Kasumi-1 (cell line): ENCODE measurements at regions not wholly inside any gene's neighbourhood (a gene's known extent, or its start where the extent isn't known, plus 50 kb on each side); places are given as distances from the start of the nearest gene placed in this dataset.

Experiments used
- DNase-seq, 2 experiments: peaks; one replicate each; lab custom pipeline; 2025; lab: John Stamatoyannopoulos, UW

DNA sequence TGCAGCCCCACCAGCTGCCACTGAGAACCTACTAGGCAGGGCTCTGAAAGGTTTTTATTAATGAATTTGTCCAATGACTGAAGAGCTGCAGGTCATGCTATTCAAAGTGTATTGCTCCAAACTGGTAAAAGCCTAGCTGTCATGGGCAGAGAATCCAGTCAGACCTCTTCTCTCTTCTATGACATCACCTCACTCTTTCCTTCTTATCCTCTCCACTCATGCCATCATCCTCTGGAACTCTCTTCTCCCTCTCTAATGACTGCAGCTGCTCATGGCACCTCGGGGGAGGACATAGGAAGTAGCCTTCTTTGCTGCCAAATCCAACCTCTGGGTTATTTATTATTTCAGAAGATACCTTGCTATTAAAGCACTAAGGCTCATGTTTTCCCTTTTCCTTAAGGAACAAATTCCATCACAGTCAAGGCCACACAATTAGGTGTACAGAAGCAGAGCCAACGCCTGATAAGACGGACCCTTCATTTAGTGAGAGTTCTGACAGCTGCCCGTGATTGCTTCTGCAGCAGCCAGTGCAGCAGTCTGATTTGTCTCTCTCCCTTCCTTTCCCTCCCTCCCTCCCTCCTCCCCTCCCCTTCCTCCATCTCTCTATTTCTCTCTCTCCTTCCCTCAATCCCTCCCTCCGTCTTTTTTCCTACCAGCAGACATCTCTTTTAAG lies 87.0 kb upstream of the ONECUT1 start:
- no peak for DNase-seq

DNA sequence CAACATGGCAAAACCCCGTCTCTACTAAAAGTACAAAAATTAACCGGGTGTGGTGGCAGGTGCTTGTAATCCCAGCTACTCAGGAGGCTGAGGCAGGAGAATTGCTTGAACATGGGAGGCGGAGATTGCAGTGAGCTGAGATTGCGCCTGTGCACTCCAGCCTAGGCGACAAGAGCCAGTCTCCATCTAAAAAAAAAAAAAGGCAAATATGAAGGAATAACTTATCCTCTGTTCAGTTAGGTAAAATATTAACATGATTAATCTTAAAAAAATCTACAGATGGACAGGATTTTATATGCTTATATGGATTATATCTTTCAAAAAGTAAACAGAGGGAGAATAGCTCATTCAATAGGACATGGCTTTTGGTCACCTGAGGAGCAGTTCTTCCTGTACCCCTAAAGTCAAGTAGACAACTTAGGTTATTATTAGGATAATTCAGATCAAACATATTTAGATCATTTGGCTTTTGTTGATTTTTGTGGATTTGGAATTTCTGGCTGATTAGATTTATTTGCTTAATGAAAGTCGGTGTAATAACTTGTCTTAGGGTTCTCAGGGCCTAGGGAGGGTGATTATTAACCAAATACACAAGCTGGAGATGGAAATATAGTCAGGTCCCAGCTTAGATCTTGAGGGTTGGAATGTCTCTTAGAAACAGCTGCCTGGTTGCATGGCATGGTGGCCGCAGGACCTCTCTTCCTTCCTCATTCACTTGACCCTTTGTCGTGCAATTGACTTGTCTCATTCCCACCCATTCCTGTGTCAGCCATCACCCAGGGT lies 82.1 kb upstream of the ONECUT1 start:
- no peak for DNase-seq

DNA sequence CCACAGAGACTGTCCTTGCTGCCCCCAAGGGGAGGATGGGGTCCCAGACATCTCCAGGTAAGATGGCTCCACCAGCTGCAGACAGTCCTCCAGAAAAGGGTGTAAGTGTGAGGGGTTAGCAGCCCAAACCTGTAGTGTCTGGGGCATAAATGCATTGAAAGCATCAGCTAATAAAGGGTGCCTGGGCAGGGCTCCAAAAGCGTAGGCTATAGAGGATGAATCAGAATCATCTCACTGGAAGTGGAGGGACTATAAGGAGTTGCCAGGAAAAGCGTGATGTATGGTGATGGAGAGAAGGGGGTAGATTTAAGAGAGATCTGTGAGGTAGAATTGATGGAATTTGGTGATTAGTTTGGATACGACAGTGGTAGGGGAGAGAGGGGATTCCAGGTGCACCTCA lies 79.9 kb upstream of the ONECUT1 start:
- no peak for DNase-seq

DNA sequence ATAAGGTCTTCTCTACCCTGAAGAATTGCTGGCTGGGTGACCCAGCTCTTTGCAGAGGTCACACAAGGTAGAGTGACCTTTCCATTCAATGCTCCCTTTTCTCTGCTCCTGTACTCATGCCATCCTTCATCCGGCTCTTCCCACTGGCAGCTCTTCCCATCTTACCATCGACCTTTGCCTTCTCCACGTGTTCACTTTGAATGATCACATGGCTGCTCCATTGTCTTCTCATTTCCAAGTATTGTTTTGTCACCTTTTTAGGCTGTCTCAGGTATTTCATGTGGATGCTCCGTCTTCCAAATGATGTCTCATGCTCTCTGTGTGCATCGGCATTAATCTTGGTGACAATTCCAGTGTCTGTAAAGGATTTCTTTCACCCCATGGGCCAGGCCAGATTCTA lies 76.6 kb upstream of the ONECUT1 start:
- DNase-seq: no peak

DNA sequence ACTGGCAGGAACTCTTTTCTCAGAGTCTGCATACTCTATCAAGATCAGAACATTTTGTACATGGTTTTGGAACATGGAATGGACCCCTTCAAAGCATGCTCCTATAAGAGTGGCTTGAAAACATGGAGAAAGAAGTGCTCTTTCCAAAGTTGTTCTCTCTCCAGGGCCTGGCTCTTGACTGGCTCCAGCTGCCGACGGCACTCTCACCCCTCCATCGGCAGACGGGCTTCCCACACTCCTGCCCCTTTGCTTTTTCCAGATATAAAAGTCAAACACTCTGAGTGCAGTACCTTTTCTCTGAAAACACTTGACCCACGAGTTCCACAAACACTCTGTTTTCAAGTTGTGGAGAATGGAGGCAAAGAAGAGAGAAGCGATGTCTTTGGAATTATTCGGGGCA lies 72.5 kb upstream of the ONECUT1 start:
- no peak for DNase-seq

DNA sequence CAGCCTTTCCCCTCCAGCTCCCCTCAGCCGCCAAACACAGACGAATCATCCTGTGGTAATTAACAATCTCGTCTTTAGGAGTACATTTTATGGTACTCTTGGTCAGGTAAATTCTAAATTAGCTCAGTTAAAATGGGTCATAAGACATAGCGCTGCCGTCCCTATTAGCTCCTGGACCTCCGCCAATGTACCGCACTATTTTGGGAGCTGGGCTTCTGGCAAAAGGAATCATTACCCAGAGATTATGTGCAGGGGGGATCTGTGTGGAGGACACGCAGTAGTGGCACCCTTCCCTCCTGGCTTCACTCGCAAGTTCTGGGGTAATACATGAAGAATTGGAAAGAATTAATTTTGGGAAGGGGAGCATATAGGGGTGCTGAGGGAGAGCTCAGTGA lies 68.6 kb upstream of the ONECUT1 start:
- DNase-seq: no peak

DNA sequence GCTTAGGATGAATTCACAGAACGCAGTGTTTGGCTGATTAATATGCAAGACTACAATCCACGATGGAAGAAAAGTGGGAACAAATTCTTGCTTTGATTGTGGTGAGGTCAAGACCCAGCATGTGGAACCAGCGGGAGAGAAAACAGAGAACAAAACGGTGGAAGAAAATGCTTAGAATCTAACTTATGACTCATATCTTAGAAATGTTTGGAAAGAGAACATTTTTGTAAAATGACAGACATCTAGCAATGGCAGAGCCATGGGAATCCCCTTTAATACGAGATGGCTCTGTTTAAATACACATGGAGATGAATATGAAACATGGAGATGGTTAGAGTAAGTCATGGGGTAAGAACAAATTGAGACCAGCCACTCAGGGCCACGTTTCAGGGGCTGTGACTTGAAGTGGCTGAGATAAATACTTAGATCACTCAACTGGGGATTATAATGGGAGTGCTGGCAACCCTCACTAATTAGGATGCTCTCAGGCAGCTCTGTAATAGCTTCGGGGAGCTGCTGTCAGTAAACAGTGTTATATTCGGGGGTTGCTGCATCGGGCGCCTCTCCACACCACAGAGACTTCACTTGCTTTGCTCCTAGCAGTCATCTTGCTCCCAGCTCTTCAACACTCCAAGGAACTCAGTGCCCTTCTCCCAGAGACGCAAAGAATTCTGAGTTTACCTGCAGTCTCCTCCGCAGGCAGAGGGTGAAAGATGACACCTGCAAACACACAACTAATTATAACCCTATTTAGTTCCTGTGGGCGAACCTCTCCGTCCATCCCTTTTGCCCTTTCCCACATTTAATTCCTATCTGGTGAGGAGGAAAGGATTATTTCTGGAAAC lies 68.0 kb upstream of the ONECUT1 start:
- no peak for DNase-seq

DNA sequence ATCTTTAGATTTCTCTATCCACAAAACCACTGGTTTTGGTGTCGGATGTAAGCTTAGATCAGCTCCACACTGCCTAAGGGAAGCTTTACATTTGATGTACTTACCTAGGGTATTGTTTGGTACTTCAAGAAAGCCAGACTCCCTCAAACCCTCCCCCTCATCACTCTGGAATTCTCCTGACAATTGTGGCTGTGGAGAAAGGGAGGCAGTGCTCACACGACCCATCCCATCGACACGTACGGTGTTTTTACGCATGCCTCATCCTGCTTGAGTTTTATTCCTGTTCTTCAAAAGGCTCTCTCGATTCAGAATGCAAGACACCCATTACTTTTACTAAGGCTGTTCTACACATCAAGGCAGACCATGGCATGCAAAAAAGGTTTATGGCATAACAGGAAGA lies 67.3 kb upstream of the ONECUT1 start:
- DNase-seq: no peak

DNA sequence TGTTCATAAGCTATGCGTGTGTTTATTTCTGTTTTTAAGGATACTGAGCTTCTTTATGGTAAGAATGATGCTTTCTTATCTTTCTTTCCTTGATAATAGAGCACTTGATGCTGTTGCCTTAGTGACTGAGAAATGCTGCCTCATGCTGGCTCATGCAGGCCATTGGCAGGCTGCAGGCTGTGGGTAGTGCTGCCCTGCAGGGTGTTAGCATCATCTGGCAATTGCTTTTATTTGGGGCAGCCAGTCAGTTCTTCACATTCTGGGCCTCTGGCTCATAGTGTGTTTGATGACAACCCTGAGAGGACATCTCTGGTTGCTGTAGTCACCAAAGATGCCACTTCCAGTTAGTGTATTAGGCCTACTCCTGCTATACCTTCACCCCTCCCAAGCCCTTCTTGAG lies 66.2 kb upstream of the ONECUT1 start:
- no peak for DNase-seq

DNA sequence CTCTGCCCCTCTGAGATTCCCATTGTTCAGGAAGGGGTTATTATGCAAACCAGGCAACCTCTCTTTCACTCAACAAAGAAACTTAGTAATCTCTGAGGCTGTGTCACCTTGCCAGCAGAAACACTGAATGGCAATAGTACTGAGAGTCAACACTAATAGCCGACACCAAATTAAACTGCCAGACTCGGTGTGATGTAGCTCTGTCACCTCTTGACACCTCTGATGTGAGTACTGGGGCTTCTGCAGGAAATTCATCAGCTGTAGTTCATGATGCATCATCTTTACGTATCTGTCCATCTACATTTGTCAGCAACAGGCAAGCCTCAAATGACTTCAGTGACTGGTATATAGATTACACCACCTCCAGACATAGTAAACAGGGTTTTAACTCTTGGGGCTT lies 65.0 kb upstream of the ONECUT1 start:
- DNase-seq: no peak

DNA sequence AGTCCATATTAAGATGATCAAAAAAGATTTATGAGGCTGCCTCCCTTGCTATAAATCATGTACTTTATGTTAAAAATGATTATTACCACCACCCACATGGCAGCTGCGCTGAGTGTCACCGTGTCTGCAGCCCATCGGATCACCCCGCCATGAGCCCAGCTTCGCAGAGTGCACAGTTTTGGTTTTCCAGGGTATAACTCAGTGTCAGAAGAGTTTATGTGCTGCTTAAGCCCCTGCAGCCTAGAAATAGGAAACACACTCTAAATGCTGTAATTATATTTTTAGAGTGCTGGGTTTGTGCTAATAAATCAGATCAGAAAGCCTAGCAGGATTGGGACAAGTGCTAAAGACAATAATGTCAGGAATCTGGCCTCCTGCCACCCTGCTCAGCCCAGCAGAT lies 54.7 kb upstream of the ONECUT1 start:
- no peak for DNase-seq
